Mesothelial cell of epicardium (in vitro differentiated cells): ENCODE measurements at regions not wholly inside any gene's neighbourhood (a gene's known extent, or its start where the extent isn't known, plus 50 kb on each side); places are given as distances from the start of the nearest gene placed in this dataset.

Source experiments
- DNase-seq, 2 experiments: peaks; one replicate each; pipeline ENCODE4 v3.0.0; 2021; ENCODE audit warnings: low spot score in 2 of 2; ENCODE audit not compliant: unreplicated experiment in 2 of 2
- H3K27ac Mint-ChIP-seq: 2 replicates; pipeline ENCODE4 v1.8.0; 2021; ENCODE audit warnings: mixed read lengths
- H3K27me3 Mint-ChIP-seq: 2 replicates; pipeline ENCODE4 v1.8.0; 2021; ENCODE audit warnings: low read depth, mixed read lengths
- H3K36me3 Mint-ChIP-seq: 2 replicates; pipeline ENCODE4 v1.8.0; 2021; ENCODE audit warnings: mixed read lengths
- H3K4me1 Mint-ChIP-seq: 2 replicates; pipeline ENCODE4 v1.8.0; 2021; ENCODE audit warnings: mixed read lengths
- H3K4me3 Mint-ChIP-seq: 2 replicates; pipeline ENCODE4 v1.8.0; 2021; ENCODE audit warnings: mild to moderate bottlenecking, moderate library complexity, mixed read lengths
- H3K9me3 Mint-ChIP-seq: 2 replicates; pipeline ENCODE4 v1.8.0; 2021; ENCODE audit warnings: mixed read lengths
- CTCF ChIP-seq: fragments of 200-600 bp; sonication (generic); IDR thresholded peaks from one replicate; pipeline ENCODE4 v1.5.0; 2021; ENCODE audit warnings: antibody characterized with exemption; ENCODE audit not compliant: unreplicated experiment

DNA sequence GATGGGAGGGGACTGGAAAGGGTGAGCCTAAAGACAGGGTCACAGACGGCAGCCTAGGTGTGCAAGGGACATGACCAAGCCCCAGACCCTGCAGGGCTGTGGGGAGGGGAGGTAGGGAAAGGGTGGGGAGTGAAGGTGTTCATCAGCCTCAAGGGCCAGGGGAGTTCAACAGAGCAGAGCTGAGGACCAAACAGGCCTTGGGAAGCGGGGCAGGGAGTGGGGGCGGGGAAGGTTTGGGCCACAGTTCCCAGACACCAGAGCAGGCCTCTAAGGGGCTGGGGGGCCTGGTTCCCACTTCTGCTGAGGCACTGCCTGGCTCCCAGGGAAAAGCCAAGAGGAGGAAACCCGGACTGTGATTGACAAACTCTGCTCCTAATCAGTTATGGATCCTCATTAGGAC is 456.3 kb downstream of the MATN1 start:
- Mint-ChIP-seq H3K27ac (no peak overlapping the region), H3K4me3 (no peak overlapping the region), H3K36me3 (no peaks in the 10 kb centered on the region), H3K9me3 (no peaks in the 10 kb centered on the region), H3K27me3 (peaks cover 39% of the 10 kb centered on the region), H3K4me1 (no peaks in the 10 kb centered on the region)
- TF ChIP-seq CTCF: no peak
- DNase-seq: no peak

DNA sequence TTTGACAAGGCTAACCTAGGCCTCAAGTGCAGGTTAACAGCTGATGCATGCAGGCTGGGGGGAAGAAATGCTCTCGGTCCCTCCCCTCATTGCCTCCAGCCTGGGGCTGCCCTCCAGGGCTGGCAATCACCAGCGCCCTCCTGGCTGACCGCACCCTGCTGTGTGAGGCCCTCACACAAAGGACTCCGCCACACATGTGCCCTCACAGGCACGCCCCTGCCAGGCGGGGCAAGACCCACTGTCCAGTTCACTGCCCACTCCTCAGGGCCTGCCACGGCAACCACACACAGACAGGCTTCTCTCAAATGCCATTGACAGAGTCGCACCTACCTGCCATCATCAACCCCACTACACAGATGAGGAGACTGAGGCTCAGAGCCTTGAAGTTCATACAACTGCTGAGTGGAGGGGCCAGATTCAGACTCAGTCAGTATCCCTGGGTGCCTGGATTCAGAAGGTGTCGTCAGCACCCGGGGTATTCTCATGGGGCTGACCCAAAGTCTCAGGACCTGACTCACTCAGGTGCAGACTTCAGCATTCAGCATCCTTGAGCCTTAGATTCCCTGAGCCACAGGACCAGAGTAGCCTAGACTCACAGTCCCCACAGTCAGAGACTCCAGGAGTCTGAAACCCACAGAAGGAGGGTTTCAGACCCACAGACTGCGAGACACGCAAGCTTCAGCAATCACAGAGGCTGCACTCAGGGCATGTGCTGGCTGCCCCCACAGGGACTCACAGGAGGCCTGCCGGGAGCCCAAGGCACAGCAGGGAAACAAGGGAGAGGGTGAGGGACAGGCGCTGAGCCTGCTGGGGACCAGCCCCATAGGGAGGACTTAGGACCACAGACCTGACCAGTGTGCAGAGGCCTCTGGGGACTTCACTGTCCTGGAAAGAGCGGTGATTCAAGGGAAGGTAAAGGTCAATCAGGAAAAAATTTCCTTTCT is 458.0 kb downstream of the MATN1 start:
- Mint-ChIP-seq H3K9me3 (peaks cover 5% of the 10 kb centered on the region), H3K4me1 (no peaks in the 10 kb centered on the region), H3K4me3 (no peak overlapping the region), H3K36me3 (no peaks in the 10 kb centered on the region), H3K27ac (no peak overlapping the region), H3K27me3 (peaks cover 36% of the 10 kb centered on the region)
- no peak for TF ChIP-seq CTCF
- DNase-seq: no peak

DNA sequence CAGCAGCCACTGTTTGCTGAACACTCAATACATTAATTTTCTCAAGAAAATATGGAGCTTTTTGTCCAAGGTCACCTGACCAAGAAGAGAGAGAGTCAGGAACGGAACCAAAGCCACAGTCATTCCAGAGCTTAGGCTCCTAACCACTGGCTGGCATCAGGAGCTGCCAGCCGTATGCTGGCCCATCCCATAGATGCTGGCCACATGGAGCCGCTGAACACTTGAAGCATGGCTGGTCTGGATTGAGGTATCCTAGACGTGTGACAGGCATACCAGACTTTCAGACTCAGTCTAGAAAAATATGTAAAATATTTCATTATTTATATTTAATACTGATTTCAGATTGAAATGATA is 458.7 kb downstream of the MATN1 start:
- peaks cover 5% of the 10 kb centered on the region for H3K9me3 Mint-ChIP-seq
- no peak for DNase-seq
- H3K36me3 Mint-ChIP-seq: no peaks in the 10 kb centered on the region
- no peaks in the 10 kb centered on the region for H3K4me1 Mint-ChIP-seq
- no peak overlapping the region for H3K4me3 Mint-ChIP-seq
- H3K27me3 Mint-ChIP-seq: peaks cover 31% of the 10 kb centered on the region
- no peak overlapping the region for H3K27ac Mint-ChIP-seq
- TF ChIP-seq CTCF: no peak

GRCh38 chr1:30263888-30264671 is 459.3 kb downstream of the MATN1 start:
- Mint-ChIP-seq H3K4me1 (peaks cover 3% of the 10 kb centered on the region), H3K27ac (no peak overlapping the region), H3K4me3 (no peak overlapping the region), H3K36me3 (no peaks in the 10 kb centered on the region), H3K27me3 (peaks cover 35% of the 10 kb centered on the region), H3K9me3 (peaks cover 5% of the 10 kb centered on the region)
- no peak for DNase-seq
- TF ChIP-seq CTCF: no peak

DNA sequence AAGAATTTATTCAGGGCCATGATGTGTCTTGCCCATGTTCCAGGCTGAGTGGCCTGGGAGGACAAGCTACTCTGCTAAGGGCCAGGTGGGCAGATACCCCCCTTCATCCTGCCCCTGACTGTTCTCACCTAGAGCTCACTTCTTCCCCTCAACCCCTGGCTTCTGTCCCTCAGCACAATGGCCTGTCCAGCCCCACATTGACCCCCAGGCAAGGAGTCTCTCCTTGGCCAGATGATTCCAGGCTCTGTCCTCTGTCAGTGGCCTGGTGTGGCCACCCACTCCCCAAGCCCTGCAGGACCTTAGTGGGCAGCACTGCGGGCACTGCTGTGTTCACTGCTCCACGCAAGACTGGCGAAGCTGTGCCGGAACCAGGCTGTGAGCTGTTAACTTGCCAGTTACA is 460.0 kb downstream of the MATN1 start:
- no peak for TF ChIP-seq CTCF
- Mint-ChIP-seq H3K36me3 (no peaks in the 10 kb centered on the region), H3K9me3 (peaks cover 5% of the 10 kb centered on the region), H3K4me1 (peaks cover 4% of the 10 kb centered on the region), H3K4me3 (no peak overlapping the region), H3K27ac (no peak overlapping the region), H3K27me3 (peaks cover 34% of the 10 kb centered on the region)
- DNase-seq: no peak
